Gastroesophageal sphincter (tissue), 3 donors: ENCODE measurements at regions not wholly inside any gene's neighbourhood (a gene's known extent, or its start where the extent isn't known, plus 50 kb on each side); places are given as distances from the start of the nearest gene placed in this dataset.

Source experiments
- POLR2A ChIP-seq, 2 donors: fragments of 450-650 bp; IDR thresholded peaks; one replicate each; pipeline ENCODE4 v1.6.1; 2017; ENCODE audit warnings: antibody characterized with exemption in 2 of 2, mild to moderate bottlenecking in 2 of 2, moderate library complexity in 1 of 2
- POLR2AphosphoS5 ChIP-seq: sonication (generic); formaldehyde crosslinking; IDR thresholded peaks from one replicate; pipeline ENCODE4 v1.6.1; 2017; ENCODE audit warnings: antibody characterized with exemption
- TF ChIP-seq, protein P1 (sequence below), 4 experiments: fragments of 200-600 bp in 2 of 4; fragments of 450-650 bp in 2 of 4; sonication (generic) in 1 of 4; IDR thresholded peaks; one replicate each; pipeline ENCODE4 v1.5.1; 2017 to 2019; ENCODE audit warnings: antibody characterized with exemption in 4 of 4, mild to moderate bottlenecking in 2 of 4, moderate library complexity in 2 of 4

- TF ChIP-seq, protein P1, sequence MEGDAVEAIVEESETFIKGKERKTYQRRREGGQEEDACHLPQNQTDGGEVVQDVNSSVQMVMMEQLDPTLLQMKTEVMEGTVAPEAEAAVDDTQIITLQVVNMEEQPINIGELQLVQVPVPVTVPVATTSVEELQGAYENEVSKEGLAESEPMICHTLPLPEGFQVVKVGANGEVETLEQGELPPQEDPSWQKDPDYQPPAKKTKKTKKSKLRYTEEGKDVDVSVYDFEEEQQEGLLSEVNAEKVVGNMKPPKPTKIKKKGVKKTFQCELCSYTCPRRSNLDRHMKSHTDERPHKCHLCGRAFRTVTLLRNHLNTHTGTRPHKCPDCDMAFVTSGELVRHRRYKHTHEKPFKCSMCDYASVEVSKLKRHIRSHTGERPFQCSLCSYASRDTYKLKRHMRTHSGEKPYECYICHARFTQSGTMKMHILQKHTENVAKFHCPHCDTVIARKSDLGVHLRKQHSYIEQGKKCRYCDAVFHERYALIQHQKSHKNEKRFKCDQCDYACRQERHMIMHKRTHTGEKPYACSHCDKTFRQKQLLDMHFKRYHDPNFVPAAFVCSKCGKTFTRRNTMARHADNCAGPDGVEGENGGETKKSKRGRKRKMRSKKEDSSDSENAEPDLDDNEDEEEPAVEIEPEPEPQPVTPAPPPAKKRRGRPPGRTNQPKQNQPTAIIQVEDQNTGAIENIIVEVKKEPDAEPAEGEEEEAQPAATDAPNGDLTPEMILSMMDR (IDR thresholded peaks at IDR 0.05) = no peak
- TF ChIP-seq POLR2AphosphoS5 = no peak
- TF ChIP-seq POLR2A (IDR thresholded peaks at IDR 0.05) = no peak
Measured at GRCh38 chr2:185066128-185066527, 467.8 kb downstream of the ZNF804A start.
